Astrocyte of the spinal cord (primary cell): ENCODE measurements at regions not wholly inside any gene's neighbourhood (a gene's known extent, or its start where the extent isn't known, plus 50 kb on each side); places are given as distances from the start of the nearest gene placed in this dataset.

ENCODE experiments used
- DNase-seq: peaks from one replicate; pipeline ENCODE4 v3.0.0; 2011; ENCODE audit warnings: low read depth, low spot score
- H3K4me3 ChIP-seq: 2 replicates; pipeline ENCODE4 v1.5.1; 2011; ENCODE audit warnings: low read depth, mild to moderate bottlenecking, low read length, moderate library complexity
- in situ Hi-C: cut with HindIII; loops from 2 replicates; pipeline ENCODE4 v1.10.0; 2017; ENCODE audit warnings: low sequenced_read_pairs
- TF ChIP-seq, protein P1 (sequence below): IDR thresholded peaks from 2 replicates; pipeline ENCODE4 v1.5.1; 2012; ENCODE audit warnings: low read depth, mild to moderate bottlenecking, low read length, inconsistent platforms

DNA sequence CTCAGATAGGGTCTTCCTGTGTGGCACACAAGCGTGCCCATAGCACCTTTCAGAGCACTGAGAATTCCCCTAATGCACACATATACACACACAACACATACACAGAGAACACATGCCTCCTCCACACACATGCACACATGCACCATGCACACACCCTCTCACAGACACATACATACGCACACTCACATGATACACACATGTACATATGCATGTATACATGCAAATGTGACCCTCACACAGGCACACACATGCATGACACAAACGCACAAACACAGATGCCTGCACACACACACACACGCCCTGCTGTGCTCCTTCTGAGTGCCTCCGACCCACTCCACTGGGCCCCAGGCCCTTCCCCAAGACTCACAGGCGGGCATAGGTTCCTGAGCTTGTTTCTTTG lies 251.0 kb downstream of the PTPRU start:
- TF ChIP-seq, protein P1, sequence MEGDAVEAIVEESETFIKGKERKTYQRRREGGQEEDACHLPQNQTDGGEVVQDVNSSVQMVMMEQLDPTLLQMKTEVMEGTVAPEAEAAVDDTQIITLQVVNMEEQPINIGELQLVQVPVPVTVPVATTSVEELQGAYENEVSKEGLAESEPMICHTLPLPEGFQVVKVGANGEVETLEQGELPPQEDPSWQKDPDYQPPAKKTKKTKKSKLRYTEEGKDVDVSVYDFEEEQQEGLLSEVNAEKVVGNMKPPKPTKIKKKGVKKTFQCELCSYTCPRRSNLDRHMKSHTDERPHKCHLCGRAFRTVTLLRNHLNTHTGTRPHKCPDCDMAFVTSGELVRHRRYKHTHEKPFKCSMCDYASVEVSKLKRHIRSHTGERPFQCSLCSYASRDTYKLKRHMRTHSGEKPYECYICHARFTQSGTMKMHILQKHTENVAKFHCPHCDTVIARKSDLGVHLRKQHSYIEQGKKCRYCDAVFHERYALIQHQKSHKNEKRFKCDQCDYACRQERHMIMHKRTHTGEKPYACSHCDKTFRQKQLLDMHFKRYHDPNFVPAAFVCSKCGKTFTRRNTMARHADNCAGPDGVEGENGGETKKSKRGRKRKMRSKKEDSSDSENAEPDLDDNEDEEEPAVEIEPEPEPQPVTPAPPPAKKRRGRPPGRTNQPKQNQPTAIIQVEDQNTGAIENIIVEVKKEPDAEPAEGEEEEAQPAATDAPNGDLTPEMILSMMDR: no peak
- no peak overlapping the region for H3K4me3 ChIP-seq
- DNase-seq: no peak
- in situ Hi-C loops: no loop called here

DNA sequence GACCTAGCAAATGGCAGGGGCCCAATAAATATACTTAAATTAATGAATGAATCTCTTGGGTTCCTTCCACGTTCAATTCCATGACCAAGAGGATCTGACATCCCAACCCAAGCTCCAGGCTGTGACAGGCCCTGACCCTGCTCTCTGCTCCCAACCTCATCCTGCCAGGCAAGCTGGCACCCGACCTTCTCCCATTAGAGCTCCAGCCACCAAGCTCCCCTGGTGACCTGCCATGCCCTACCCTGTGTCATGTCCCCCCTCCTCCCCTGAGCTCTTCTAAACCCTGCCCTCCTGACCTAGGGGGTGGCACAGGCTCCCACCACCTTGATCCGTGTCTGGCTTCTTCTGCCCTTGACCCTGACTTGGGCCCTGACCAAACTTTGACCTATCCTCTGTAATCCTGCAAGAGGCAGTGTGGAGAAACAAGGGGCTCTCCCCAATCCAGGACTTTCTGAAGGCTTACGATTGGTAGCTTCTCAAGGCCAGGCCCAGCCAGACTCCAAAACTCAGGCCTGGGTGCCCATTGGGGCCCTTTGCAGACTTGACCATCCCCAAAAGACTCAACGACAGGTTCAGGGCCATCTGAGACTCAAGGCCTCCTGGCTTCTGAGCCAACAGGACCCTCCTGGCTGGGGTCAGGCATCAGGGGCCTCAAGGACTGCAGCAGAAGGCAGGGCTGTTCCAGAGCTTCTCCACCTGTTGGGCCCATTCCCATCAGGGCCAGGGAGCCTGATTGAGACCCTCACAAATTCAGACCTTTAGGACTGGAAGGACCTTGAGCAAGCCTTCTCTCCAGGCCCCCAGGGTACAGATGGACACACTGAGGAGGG lies 249.0 kb downstream of the PTPRU start:
- no peak for DNase-seq
- TF ChIP-seq, protein P1: no peak
- no peak overlapping the region for H3K4me3 ChIP-seq
- in situ Hi-C loops: no loop called here

DNA sequence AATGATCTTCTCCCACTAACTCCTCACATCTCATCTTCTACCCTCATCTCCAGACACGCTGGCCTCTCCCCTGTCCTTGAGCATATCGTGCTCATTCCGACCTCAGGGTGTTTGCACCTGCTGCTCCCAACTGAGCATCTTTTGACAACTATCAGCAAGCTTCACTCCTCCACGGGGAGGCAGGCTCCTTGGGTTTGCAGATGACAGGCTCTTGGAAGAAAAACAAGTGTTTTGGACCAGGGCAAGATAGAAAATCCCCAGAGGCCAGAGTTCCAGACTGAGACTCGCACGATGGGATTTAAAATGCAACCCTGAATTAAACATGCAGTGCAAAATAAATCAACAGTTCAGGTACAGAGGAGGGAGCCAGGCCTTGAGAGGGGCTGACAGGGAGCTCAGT lies 246.7 kb downstream of the PTPRU start:
- DNase-seq: no peak
- TF ChIP-seq, protein P1: no peak
- in situ Hi-C loops: no loop called here
- no peak overlapping the region for H3K4me3 ChIP-seq

DNA sequence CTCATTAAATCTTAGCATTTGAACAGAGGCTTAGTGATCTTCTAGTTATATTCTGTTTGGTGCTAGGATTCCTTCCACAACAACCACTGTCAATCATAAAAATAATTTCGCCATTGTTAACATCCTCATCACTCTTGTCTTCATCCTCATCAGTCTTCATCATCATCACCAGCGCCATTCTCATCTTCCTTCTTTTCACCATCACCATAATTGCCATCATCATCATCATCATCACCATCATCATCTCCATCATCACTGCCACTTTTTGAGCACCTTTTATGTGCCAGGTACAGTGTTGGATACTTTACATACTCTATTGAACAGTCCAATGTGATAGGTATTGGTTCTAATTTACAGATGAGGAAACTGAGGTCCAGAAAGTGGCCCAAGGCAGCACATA lies 245.7 kb downstream of the PTPRU start:
- no peak for DNase-seq
- no peak overlapping the region for H3K4me3 ChIP-seq
- in situ Hi-C loops: no loop called here
- TF ChIP-seq, protein P1: no peak

DNA sequence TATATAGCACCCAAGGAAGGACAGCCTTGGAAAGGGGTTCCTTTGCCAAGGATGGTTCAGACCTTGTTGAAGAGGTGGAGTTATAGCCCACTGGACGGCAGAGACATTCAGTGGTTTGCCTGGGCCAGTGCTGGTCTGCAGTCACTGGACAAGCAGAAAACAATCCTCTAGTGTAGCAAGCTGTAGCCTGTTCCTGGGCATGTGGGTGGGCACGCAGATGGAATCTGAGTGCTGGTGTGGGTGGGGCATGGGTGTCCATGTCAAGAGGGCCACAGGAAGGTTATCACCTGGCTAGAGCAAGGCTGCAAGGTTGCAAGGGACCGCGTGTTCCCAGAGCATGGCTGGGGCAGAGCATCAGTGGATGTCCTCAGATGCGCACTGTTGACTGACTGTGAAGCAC lies 244.7 kb downstream of the PTPRU start:
- in situ Hi-C loops: no loop called here
- TF ChIP-seq, protein P1: no peak
- DNase-seq: no peak
- H3K4me3 ChIP-seq: no peak overlapping the region

DNA sequence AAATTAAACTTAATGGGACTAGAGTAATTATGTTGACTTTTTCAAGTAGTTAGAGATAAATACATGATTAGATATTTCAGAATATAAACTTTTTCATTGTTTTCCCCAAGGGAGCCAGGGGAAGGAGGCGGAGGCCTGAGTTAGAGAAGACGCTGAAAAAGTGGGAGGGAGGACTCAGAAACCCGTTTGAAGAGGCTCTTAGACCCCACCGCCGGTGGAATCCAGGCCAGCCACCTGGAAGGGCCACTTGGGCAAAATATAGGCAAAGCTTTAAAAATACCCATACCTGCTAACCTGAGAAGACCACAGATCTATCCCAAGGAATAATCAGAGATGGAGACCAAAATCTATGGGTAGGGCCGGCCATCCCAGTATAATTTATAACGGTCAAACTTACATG lies 242.6 kb downstream of the PTPRU start:
- DNase-seq: no peak
- H3K4me3 ChIP-seq: no peak overlapping the region
- in situ Hi-C loops: no loop called here
- TF ChIP-seq, protein P1: no peak
